ENCODE measurements at regions not wholly inside any gene's neighbourhood (a gene's known extent, or its start where the extent isn't known, plus 50 kb on each side); places are given as distances from the start of the nearest gene placed in this dataset.

GRCh38 chr19:30871979-30872378 is 477.3 kb downstream of the TSHZ3 start:
- H3K9me3 ChIP-seq (ENCODE audit: control insufficient read depth in 1 of 2, low read length in 2 of 2): no peaks in the 10 kb centered on the region
- H3K4me1 ChIP-seq (ENCODE audit: control insufficient read depth in 1 of 2, insufficient read depth in 2 of 2, low read length in 2 of 2): no peaks in the 10 kb centered on the region
- no peak overlapping the region for H3K27ac ChIP-seq (ENCODE audit: low read depth, low read length)
- no peak overlapping the region for H3K4me3 ChIP-seq (ENCODE audit: low read depth in 1 of 2, low read length in 2 of 2)
- H3K36me3 ChIP-seq (ENCODE audit: control insufficient read depth in 1 of 2, insufficient read depth in 2 of 2, low read length in 2 of 2): no peaks in the 10 kb centered on the region
- no peaks in the 10 kb centered on the region for H3K27me3 ChIP-seq (ENCODE audit: control insufficient read depth in 1 of 2, insufficient read depth in 2 of 2, low read length in 2 of 2)
- no peak overlapping the region for H3K9ac ChIP-seq (ENCODE audit: low read depth in 1 of 2, low read length in 2 of 2)

- no peaks in the 10 kb centered on the region for H3K9me3 ChIP-seq (ENCODE audit: control insufficient read depth in 1 of 2, low read length in 2 of 2)
- H3K27ac ChIP-seq (ENCODE audit: low read depth, low read length): no peak overlapping the region
- H3K27me3 ChIP-seq (ENCODE audit: control insufficient read depth in 1 of 2, insufficient read depth in 2 of 2, low read length in 2 of 2): no peaks in the 10 kb centered on the region
- no peaks in the 10 kb centered on the region for H3K4me1 ChIP-seq (ENCODE audit: control insufficient read depth in 1 of 2, insufficient read depth in 2 of 2, low read length in 2 of 2)
- H3K4me3 ChIP-seq (ENCODE audit: low read depth in 1 of 2, low read length in 2 of 2): no peak overlapping the region
- H3K9ac ChIP-seq (ENCODE audit: low read depth in 1 of 2, low read length in 2 of 2): no peak overlapping the region
- no peaks in the 10 kb centered on the region for H3K36me3 ChIP-seq (ENCODE audit: control insufficient read depth in 1 of 2, insufficient read depth in 2 of 2, low read length in 2 of 2)
These were observed 478.4 kb downstream of the TSHZ3 start for GRCh38 chr19:30870876-30871275.

GRCh38 chr19:30865511-30865910 is 483.7 kb downstream of the TSHZ3 start:
- H3K27ac ChIP-seq (ENCODE audit: low read depth, low read length): no peak overlapping the region
- H3K4me1 ChIP-seq (ENCODE audit: control insufficient read depth in 1 of 2, insufficient read depth in 2 of 2, low read length in 2 of 2): no peaks in the 10 kb centered on the region
- H3K9me3 ChIP-seq (ENCODE audit: control insufficient read depth in 1 of 2, low read length in 2 of 2): no peaks in the 10 kb centered on the region
- H3K4me3 ChIP-seq (ENCODE audit: low read depth in 1 of 2, low read length in 2 of 2): no peak overlapping the region
- no peaks in the 10 kb centered on the region for H3K27me3 ChIP-seq (ENCODE audit: control insufficient read depth in 1 of 2, insufficient read depth in 2 of 2, low read length in 2 of 2)
- no peak overlapping the region for H3K9ac ChIP-seq (ENCODE audit: low read depth in 1 of 2, low read length in 2 of 2)
- no peaks in the 10 kb centered on the region for H3K36me3 ChIP-seq (ENCODE audit: control insufficient read depth in 1 of 2, insufficient read depth in 2 of 2, low read length in 2 of 2)

- Histone ChIP-seq H3K27me3 (ENCODE audit: control insufficient read depth in 1 of 2, insufficient read depth in 2 of 2, low read length in 2 of 2) (no peaks in the 10 kb centered on the region), H3K36me3 (ENCODE audit: control insufficient read depth in 1 of 2, insufficient read depth in 2 of 2, low read length in 2 of 2) (no peaks in the 10 kb centered on the region)
These were observed 484.6 kb downstream of the TSHZ3 start for GRCh38 chr19:30864391-30865215.

GRCh38 chr19:30862876-30863275 is 486.4 kb downstream of the TSHZ3 start:
- Histone ChIP-seq H3K27me3 (ENCODE audit: control insufficient read depth in 1 of 2, insufficient read depth in 2 of 2, low read length in 2 of 2) (no peaks in the 10 kb centered on the region), H3K4me3 (ENCODE audit: low read depth in 1 of 2, low read length in 2 of 2) (no peak overlapping the region), H3K4me1 (ENCODE audit: control insufficient read depth in 1 of 2, insufficient read depth in 2 of 2, low read length in 2 of 2) (no peaks in the 10 kb centered on the region), H3K9ac (ENCODE audit: low read depth in 1 of 2, low read length in 2 of 2) (no peak overlapping the region), H3K27ac (ENCODE audit: low read depth, low read length) (no peak overlapping the region), H3K36me3 (ENCODE audit: control insufficient read depth in 1 of 2, insufficient read depth in 2 of 2, low read length in 2 of 2) (no peaks in the 10 kb centered on the region), H3K9me3 (ENCODE audit: control insufficient read depth in 1 of 2, low read length in 2 of 2) (no peaks in the 10 kb centered on the region)

More at GRCh38 chr19:30864391-30865215, 484.6 kb downstream of the TSHZ3 start:
- Histone ChIP-seq H3K9ac (ENCODE audit: low read depth in 1 of 2, low read length in 2 of 2) (no peak overlapping the region), H3K4me1 (ENCODE audit: control insufficient read depth in 1 of 2, insufficient read depth in 2 of 2, low read length in 2 of 2) (no peaks in the 10 kb centered on the region), H3K27ac (ENCODE audit: low read depth, low read length) (no peak overlapping the region), H3K4me3 (ENCODE audit: low read depth in 1 of 2, low read length in 2 of 2) (no peak overlapping the region), H3K9me3 (ENCODE audit: control insufficient read depth in 1 of 2, low read length in 2 of 2) (no peaks in the 10 kb centered on the region)

DNA sequence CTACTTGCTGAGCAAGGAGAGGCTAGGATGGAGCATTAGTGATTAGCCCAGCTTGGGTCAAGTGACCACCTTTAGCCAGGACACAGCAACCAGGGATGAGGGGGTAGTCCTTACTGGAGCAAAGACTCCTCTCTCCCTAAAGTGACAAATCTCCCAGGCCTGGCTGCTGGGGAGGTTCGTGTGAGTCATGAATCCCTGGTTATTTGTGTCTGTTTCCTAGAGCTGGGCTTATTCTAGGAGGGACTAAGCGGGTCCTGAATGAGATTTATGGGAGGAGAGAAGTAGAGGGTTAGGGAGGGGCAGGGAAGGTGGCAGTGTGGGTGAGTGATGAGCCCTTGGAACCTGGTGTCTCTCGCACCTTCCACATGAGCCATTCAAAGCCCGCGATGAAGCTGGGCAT is 487.3 kb downstream of the TSHZ3 start:
- Histone ChIP-seq H3K4me1 (ENCODE audit: control insufficient read depth in 1 of 2, insufficient read depth in 2 of 2, low read length in 2 of 2) (no peaks in the 10 kb centered on the region), H3K9me3 (ENCODE audit: control insufficient read depth in 1 of 2, low read length in 2 of 2) (no peaks in the 10 kb centered on the region), H3K36me3 (ENCODE audit: control insufficient read depth in 1 of 2, insufficient read depth in 2 of 2, low read length in 2 of 2) (no peaks in the 10 kb centered on the region), H3K9ac (ENCODE audit: low read depth in 1 of 2, low read length in 2 of 2) (no peak overlapping the region), H3K4me3 (ENCODE audit: low read depth in 1 of 2, low read length in 2 of 2) (no peak overlapping the region), H3K27ac (ENCODE audit: low read depth, low read length) (no peak overlapping the region), H3K27me3 (ENCODE audit: control insufficient read depth in 1 of 2, insufficient read depth in 2 of 2, low read length in 2 of 2) (no peaks in the 10 kb centered on the region)

DNA sequence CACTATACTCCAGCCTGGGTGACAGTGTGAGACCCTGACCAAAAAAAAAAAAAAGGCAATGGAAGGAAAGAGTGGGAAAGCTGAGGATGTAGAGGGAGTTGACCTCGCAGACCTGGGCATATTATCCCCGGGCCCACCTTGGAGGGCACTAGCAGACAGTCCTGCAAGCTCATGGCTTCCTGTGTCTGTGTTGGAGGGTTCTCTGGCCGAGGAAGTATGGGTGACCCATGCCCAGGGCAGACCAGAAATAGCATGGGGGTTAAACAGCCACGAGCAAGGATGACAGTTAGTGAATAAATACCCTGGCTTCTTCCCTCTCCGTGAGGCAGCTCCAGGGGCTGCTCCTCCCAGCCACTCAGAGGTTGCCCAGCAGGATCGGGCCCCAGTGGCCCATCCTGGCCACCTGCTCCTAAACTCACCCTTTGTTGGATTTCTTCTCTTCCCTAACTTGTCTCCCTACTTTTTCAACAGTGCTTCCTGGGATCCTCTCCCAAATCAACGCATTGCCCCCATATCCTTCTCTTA is 485.8 kb downstream of the ZNF536 start:
- Histone ChIP-seq H3K4me3 (ENCODE audit: low read depth in 1 of 2, low read length in 2 of 2) (no peak overlapping the region), H3K9ac (ENCODE audit: low read depth in 1 of 2, low read length in 2 of 2) (no peak overlapping the region), H3K9me3 (ENCODE audit: control insufficient read depth in 1 of 2, low read length in 2 of 2) (no peaks in the 10 kb centered on the region), H3K27me3 (ENCODE audit: control insufficient read depth in 1 of 2, insufficient read depth in 2 of 2, low read length in 2 of 2) (no peaks in the 10 kb centered on the region), H3K4me1 (ENCODE audit: control insufficient read depth in 1 of 2, insufficient read depth in 2 of 2, low read length in 2 of 2) (no peaks in the 10 kb centered on the region), H3K36me3 (ENCODE audit: control insufficient read depth in 1 of 2, insufficient read depth in 2 of 2, low read length in 2 of 2) (no peaks in the 10 kb centered on the region), H3K27ac (ENCODE audit: low read depth, low read length) (no peak overlapping the region)

DNA sequence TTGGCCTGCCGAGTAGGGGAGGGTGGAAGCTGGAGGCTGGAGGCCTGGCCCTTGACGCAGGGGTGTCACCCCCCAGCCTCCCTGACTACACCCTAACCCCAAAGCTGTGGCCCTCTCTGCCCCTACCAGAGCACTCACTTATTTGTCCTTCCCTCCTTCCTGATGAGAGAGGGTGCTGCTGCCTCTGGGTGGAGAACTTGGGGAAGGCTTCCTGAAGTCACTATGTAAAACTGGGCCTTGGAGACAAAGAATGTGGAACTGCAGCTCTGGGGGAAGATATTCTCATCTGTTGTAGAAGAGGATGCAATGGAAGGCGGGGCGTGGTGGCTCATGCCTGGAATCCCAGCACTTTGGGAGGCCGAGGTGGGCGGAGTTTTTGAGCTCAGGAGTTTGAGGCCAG is 485.2 kb downstream of the ZNF536 start:
- Histone ChIP-seq H3K9ac (ENCODE audit: low read depth in 1 of 2, low read length in 2 of 2) (no peak overlapping the region), H3K36me3 (ENCODE audit: control insufficient read depth in 1 of 2, insufficient read depth in 2 of 2, low read length in 2 of 2) (no peaks in the 10 kb centered on the region), H3K9me3 (ENCODE audit: control insufficient read depth in 1 of 2, low read length in 2 of 2) (no peaks in the 10 kb centered on the region), H3K27ac (ENCODE audit: low read depth, low read length) (no peak overlapping the region), H3K4me3 (ENCODE audit: low read depth in 1 of 2, low read length in 2 of 2) (no peak overlapping the region), H3K4me1 (ENCODE audit: control insufficient read depth in 1 of 2, insufficient read depth in 2 of 2, low read length in 2 of 2) (no peaks in the 10 kb centered on the region), H3K27me3 (ENCODE audit: control insufficient read depth in 1 of 2, insufficient read depth in 2 of 2, low read length in 2 of 2) (no peaks in the 10 kb centered on the region)

DNA sequence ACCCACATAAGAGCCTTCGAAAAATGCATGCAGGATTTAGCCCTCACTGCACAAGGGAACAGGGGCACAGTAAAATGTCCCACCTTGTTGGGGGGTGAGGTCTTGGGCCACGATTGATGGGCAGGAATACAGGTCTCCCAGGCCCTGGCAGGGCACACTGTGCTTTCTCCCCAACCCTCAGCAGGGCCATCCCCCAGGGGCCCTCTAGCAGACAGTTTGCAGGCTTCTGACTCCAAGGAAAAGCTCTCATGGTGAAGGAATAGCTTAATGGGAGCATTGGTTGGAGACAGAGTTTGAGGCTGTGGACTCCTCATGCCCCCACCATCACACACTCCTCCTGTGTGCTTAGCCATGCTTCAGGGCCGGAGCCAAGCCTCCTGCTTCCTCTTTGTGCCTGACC is 484.6 kb downstream of the ZNF536 start:
- H3K9me3 ChIP-seq (ENCODE audit: control insufficient read depth in 1 of 2, low read length in 2 of 2): no peaks in the 10 kb centered on the region
- no peaks in the 10 kb centered on the region for H3K27me3 ChIP-seq (ENCODE audit: control insufficient read depth in 1 of 2, insufficient read depth in 2 of 2, low read length in 2 of 2)
- no peak overlapping the region for H3K9ac ChIP-seq (ENCODE audit: low read depth in 1 of 2, low read length in 2 of 2)
- H3K36me3 ChIP-seq (ENCODE audit: control insufficient read depth in 1 of 2, insufficient read depth in 2 of 2, low read length in 2 of 2): no peaks in the 10 kb centered on the region
- no peaks in the 10 kb centered on the region for H3K4me1 ChIP-seq (ENCODE audit: control insufficient read depth in 1 of 2, insufficient read depth in 2 of 2, low read length in 2 of 2)
- H3K27ac ChIP-seq (ENCODE audit: low read depth, low read length): no peak overlapping the region
- H3K4me3 ChIP-seq (ENCODE audit: low read depth in 1 of 2, low read length in 2 of 2): no peak overlapping the region

DNA sequence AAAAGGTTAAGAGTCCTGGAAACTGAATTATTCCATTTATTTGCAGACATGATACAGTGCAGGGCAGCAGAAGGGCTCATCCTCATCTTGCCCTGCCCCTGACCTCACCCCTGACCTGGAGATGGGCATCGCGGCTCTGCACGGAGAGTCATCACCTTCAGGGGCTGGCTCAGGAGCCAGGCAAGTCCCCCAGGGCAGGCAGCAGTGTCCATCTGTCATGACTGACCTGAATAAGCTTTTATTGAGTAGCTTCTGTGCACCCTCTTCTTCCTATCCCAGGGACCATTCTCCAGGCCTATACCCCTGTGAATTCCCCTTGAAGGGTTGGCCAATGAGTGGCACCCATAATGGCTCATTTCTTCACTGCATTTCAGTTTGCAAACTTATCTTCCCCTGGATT is 484.2 kb downstream of the ZNF536 start:
- H3K36me3 ChIP-seq (ENCODE audit: control insufficient read depth in 1 of 2, insufficient read depth in 2 of 2, low read length in 2 of 2): no peaks in the 10 kb centered on the region
- H3K4me3 ChIP-seq (ENCODE audit: low read depth in 1 of 2, low read length in 2 of 2): no peak overlapping the region
- H3K9me3 ChIP-seq (ENCODE audit: control insufficient read depth in 1 of 2, low read length in 2 of 2): no peaks in the 10 kb centered on the region
- H3K27ac ChIP-seq (ENCODE audit: low read depth, low read length): no peak overlapping the region
- no peaks in the 10 kb centered on the region for H3K4me1 ChIP-seq (ENCODE audit: control insufficient read depth in 1 of 2, insufficient read depth in 2 of 2, low read length in 2 of 2)
- H3K27me3 ChIP-seq (ENCODE audit: control insufficient read depth in 1 of 2, insufficient read depth in 2 of 2, low read length in 2 of 2): no peaks in the 10 kb centered on the region
- H3K9ac ChIP-seq (ENCODE audit: low read depth in 1 of 2, low read length in 2 of 2): no peak overlapping the region
